Neural cell (in vitro differentiated cells): ENCODE measurements at regions not wholly inside any gene's neighbourhood (a gene's known extent, or its start where the extent isn't known, plus 50 kb on each side); places are given as distances from the start of the nearest gene placed in this dataset.

Experiments
- H2AFZ ChIP-seq: fragments of 200-600, 300-800 bp; sonication (generic), shearing (Covaris generic); 2 replicates; pipeline ENCODE4 v1.6.0; 2014; ENCODE audit warnings: low read depth, mild to moderate bottlenecking, antibody characterized with exemption, low read length, moderate library complexity
- H3F3A ChIP-seq: fragments of 200-600 bp; shearing (Covaris generic); 2 replicates; pipeline ENCODE4 v1.6.1; 2016; ENCODE audit warnings: mild to moderate bottlenecking, moderate library complexity, mixed read lengths, antibody characterized with exemption, low read length; ENCODE audit not compliant: insufficient read depth, poor library complexity, severe bottlenecking
- H3K27ac ChIP-seq: fragments of 200-600, 300-800 bp; sonication (generic), shearing (Covaris generic); 2 replicates; pipeline ENCODE4 v1.5.1; 2014; ENCODE audit warnings: mild to moderate bottlenecking, low read length, moderate library complexity
- H3K27me3 ChIP-seq: fragments of 300-800, 200-600 bp; sonication (generic), shearing (Covaris generic); 2 replicates; pipeline ENCODE4 v1.6.0; 2014; ENCODE audit warnings: mild to moderate bottlenecking, low read depth, low read length, moderate library complexity; ENCODE audit not compliant: insufficient read depth
- H3K36me3 ChIP-seq: fragments of 300-800, 200-600 bp; sonication (generic), shearing (Covaris generic); 2 replicates; pipeline ENCODE4 v1.5.1; 2014; ENCODE audit warnings: mild to moderate bottlenecking, antibody characterized with exemption, low read length, moderate library complexity; ENCODE audit not compliant: insufficient read depth
- H3K4me2 ChIP-seq: fragments of 300-800, 200-600 bp; sonication (generic), shearing (Covaris generic); 2 replicates; pipeline ENCODE4 v1.6.0; 2014; ENCODE audit warnings: mild to moderate bottlenecking, low read length
- H3K4me3 ChIP-seq: fragments of 300-800, 200-600 bp; sonication (generic), shearing (Covaris generic); 2 replicates; pipeline ENCODE4 v1.5.1; 2014; ENCODE audit warnings: mild to moderate bottlenecking, low read length, moderate library complexity
- H3K79me2 ChIP-seq: fragments of 200-600 bp; shearing (Covaris generic); replicated peaks from 2 replicates; pipeline ENCODE4 v1.6.0; 2014; ENCODE audit warnings: mild to moderate bottlenecking, low read length, moderate library complexity; ENCODE audit not compliant: insufficient read depth
- H3K9ac ChIP-seq: fragments of 300-800, 200-600 bp; sonication (generic), shearing (Covaris generic); 2 replicates; pipeline ENCODE4 v1.6.1; 2016; ENCODE audit warnings: mild to moderate bottlenecking, low read length, mixed read lengths
- H3K9me2 ChIP-seq: fragments of 200-600 bp; shearing (Covaris generic); 2 replicates; pipeline ENCODE4 v1.6.1; 2016; ENCODE audit warnings: mild to moderate bottlenecking, low read length, mixed read lengths; ENCODE audit not compliant: insufficient read depth
- H3K9me3 ChIP-seq: fragments of 200-600, 300-800 bp; sonication (generic), shearing (Covaris generic); 2 replicates; pipeline ENCODE4 v1.6.1; 2016; ENCODE audit warnings: mild to moderate bottlenecking, mixed run types, low read length, moderate library complexity, mixed read lengths
- H4K20me1 ChIP-seq: fragments of 200-600 bp; shearing (Covaris generic); 2 replicates; pipeline ENCODE4 v1.6.1; 2016; ENCODE audit warnings: mild to moderate bottlenecking, mixed run types; ENCODE audit not compliant: insufficient read depth
- CTCF ChIP-seq: fragments of 450-650 bp; IDR thresholded peaks from 2 replicates; pipeline ENCODE4 v1.5.1; 2014; ENCODE audit warnings: antibody characterized with exemption, mild to moderate bottlenecking, moderate library complexity; ENCODE audit not compliant: poor library complexity, severe bottlenecking
- EP300 ChIP-seq: fragments of 450-650 bp; conservative IDR thresholded peaks from 2 replicates; pipeline ENCODE4 v1.6.1; 2014; ENCODE audit warnings: antibody characterized with exemption, mild to moderate bottlenecking, moderate library complexity; ENCODE audit not compliant: poor library complexity, severe bottlenecking
- EZH2 ChIP-seq: fragments of 200-600, 300-800 bp; shearing (Covaris generic), sonication (generic); IDR thresholded peaks from 2 replicates; pipeline ENCODE4 v1.6.1; 2014; ENCODE audit warnings: antibody characterized with exemption, low read length, borderline replicate concordance, mild to moderate bottlenecking; ENCODE audit not compliant: insufficient read depth, poor library complexity, severe bottlenecking
- MXI1 ChIP-seq: fragments of 450-650 bp; conservative IDR thresholded peaks from 2 replicates; pipeline ENCODE4 v1.6.1; 2014; ENCODE audit warnings: antibody characterized with exemption, mild to moderate bottlenecking; ENCODE audit not compliant: poor library complexity, severe bottlenecking
- POLR2AphosphoS5 ChIP-seq: IDR thresholded peaks from 2 replicates; pipeline ENCODE4 v1.6.1; 2012
- RAD21 ChIP-seq: fragments of 450-650 bp; conservative IDR thresholded peaks from 2 replicates; pipeline ENCODE4 v1.6.1; 2014; ENCODE audit warnings: antibody characterized with exemption, mild to moderate bottlenecking, moderate library complexity
- SMC3 ChIP-seq: fragments of 450-650 bp; conservative IDR thresholded peaks from 2 replicates; pipeline ENCODE4 v1.6.1; 2014; ENCODE audit warnings: antibody characterized with exemption, mild to moderate bottlenecking, moderate library complexity; ENCODE audit not compliant: poor library complexity
- TAF1 ChIP-seq: IDR thresholded peaks from 2 replicates; pipeline ENCODE4 v1.6.1; 2012; ENCODE audit warnings: low read depth
- TF ChIP-seq, protein P1 (sequence below): IDR thresholded peaks from 2 replicates; pipeline ENCODE4 v1.6.1; 2012; ENCODE audit warnings: borderline replicate concordance

GRCh38 chr6:8995156-8995555 is 559.8 kb upstream of the SLC35B3 start:
- Histone ChIP-seq H3K9me3 (no peaks in the 10 kb centered on the region), H2AFZ (no peak overlapping the region), H3K4me3 (no peak overlapping the region), H3K36me3 (no peaks in the 10 kb centered on the region), H3F3A (no peaks in the 10 kb centered on the region), H3K9me2 (no peaks in the 10 kb centered on the region), H4K20me1 (no peaks in the 10 kb centered on the region), H3K27ac (no peak overlapping the region), H3K79me2 (no peaks in the 10 kb centered on the region), H3K4me2 (no peak overlapping the region), H3K27me3 (no peaks in the 10 kb centered on the region), H3K9ac (no peak overlapping the region)
- TF ChIP-seq TAF1: no peak
- no peak for TF ChIP-seq POLR2AphosphoS5
- no peak for TF ChIP-seq MXI1
- no peak for TF ChIP-seq SMC3
- no peak for TF ChIP-seq CTCF
- TF ChIP-seq, protein P1, sequence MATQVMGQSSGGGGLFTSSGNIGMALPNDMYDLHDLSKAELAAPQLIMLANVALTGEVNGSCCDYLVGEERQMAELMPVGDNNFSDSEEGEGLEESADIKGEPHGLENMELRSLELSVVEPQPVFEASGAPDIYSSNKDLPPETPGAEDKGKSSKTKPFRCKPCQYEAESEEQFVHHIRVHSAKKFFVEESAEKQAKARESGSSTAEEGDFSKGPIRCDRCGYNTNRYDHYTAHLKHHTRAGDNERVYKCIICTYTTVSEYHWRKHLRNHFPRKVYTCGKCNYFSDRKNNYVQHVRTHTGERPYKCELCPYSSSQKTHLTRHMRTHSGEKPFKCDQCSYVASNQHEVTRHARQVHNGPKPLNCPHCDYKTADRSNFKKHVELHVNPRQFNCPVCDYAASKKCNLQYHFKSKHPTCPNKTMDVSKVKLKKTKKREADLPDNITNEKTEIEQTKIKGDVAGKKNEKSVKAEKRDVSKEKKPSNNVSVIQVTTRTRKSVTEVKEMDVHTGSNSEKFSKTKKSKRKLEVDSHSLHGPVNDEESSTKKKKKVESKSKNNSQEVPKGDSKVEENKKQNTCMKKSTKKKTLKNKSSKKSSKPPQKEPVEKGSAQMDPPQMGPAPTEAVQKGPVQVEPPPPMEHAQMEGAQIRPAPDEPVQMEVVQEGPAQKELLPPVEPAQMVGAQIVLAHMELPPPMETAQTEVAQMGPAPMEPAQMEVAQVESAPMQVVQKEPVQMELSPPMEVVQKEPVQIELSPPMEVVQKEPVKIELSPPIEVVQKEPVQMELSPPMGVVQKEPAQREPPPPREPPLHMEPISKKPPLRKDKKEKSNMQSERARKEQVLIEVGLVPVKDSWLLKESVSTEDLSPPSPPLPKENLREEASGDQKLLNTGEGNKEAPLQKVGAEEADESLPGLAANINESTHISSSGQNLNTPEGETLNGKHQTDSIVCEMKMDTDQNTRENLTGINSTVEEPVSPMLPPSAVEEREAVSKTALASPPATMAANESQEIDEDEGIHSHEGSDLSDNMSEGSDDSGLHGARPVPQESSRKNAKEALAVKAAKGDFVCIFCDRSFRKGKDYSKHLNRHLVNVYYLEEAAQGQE: no peak
- no peak for TF ChIP-seq EZH2
- no peak for TF ChIP-seq RAD21
- no peak for TF ChIP-seq EP300

DNA sequence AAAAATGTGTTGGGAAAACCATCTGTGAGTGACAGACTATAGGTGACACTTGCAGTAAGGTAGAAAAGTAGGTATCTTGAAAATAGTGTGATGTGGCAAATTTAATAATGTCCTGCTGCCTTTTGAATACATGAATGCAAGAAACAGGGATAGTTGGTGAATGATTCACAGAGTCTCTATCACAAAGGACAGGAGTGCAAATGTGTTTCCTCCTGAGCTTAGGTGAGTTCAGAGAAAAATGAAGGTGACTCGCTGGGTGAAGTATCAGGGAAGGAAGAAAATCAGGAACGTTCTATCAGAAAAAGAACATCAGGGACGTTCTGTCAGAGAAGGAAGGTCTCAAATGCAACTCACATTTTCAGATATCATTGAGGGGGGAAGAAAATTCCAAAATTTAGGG is 557.8 kb upstream of the SLC35B3 start:
- Histone ChIP-seq H3K9me2 (no peaks in the 10 kb centered on the region), H2AFZ (no peak overlapping the region), H3K36me3 (no peaks in the 10 kb centered on the region), H3K4me2 (no peak overlapping the region), H4K20me1 (no peaks in the 10 kb centered on the region), H3K27me3 (no peaks in the 10 kb centered on the region), H3K4me3 (no peak overlapping the region), H3K27ac (no peak overlapping the region), H3F3A (no peaks in the 10 kb centered on the region), H3K9ac (no peak overlapping the region), H3K79me2 (no peaks in the 10 kb centered on the region), H3K9me3 (no peaks in the 10 kb centered on the region)
- TF ChIP-seq RAD21 (no peak), POLR2AphosphoS5 (no peak), MXI1 (no peak)

DNA sequence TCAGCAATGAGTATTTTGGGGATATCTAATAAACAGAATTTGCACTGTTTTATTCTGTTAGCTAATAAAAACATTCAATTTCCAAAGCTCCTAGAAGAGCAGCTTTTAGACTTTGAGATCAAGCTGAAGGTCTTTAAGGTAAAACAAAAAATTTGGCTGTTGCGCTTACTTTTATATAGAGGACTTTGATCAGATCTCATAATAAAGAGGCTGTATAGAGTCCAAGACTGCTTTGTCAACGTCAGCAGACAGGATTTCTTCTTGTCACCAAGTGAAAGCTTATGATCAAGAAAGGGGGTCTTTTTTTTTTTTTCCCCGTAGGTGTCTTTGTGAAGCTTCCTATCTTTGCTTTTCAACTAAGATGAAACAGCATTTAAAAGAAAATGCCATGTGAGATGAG is 556.5 kb upstream of the SLC35B3 start:
- no peaks in the 10 kb centered on the region for H3K79me2 ChIP-seq
- H4K20me1 ChIP-seq: no peaks in the 10 kb centered on the region
- H3K9me2 ChIP-seq: no peaks in the 10 kb centered on the region
- H3K4me2 ChIP-seq: no peak overlapping the region
- H2AFZ ChIP-seq: no peak overlapping the region
- no peak overlapping the region for H3K4me3 ChIP-seq
- no peak overlapping the region for H3K9ac ChIP-seq
- TF ChIP-seq SMC3 (no peak), POLR2AphosphoS5 (no peak), EP300 (no peak), CTCF (no peak), EZH2 (no peak), TAF1 (no peak), MXI1 (no peak), RAD21 (no peak)
- TF ChIP-seq, protein P1: no peak
- no peaks in the 10 kb centered on the region for H3K36me3 ChIP-seq
- H3K27ac ChIP-seq: no peak overlapping the region
- H3K27me3 ChIP-seq: no peaks in the 10 kb centered on the region
- no peaks in the 10 kb centered on the region for H3F3A ChIP-seq
- H3K9me3 ChIP-seq: no peaks in the 10 kb centered on the region
